Calu3 (cell line): ENCODE measurements at regions not wholly inside any gene's neighbourhood (a gene's known extent, or its start where the extent isn't known, plus 50 kb on each side); places are given as distances from the start of the nearest gene placed in this dataset.

ENCODE experiments used
- BruUV-seq: library from RNA; stranded (reverse); fragments of 400-500 nt; replicated peaks from 2 replicates; lab custom pipeline; 2021; lab: Mats Ljungman, UMichigan
- CTCF ChIA-PET: fragments of 300-600 bp; sonication (Branson Sonifier 250); formaldehyde crosslinking; loops from one replicate; lab custom pipeline; 2022; ENCODE audit warnings: antibody characterized with exemption; lab: Charles Lee
- DNase-seq: peaks from one replicate; pipeline ENCODE4 v3.0.0; 2022
- H3K27ac Mint-ChIP-seq: one replicate; pipeline ENCODE4 v1.8.0; 2022; ENCODE audit warnings: mixed read lengths; ENCODE audit not compliant: unreplicated experiment
- H3K27me3 Mint-ChIP-seq: one replicate; pipeline ENCODE4 v1.8.0; 2022; ENCODE audit warnings: mixed read lengths; ENCODE audit not compliant: unreplicated experiment
- H3K36me3 Mint-ChIP-seq: one replicate; pipeline ENCODE4 v1.8.0; 2022; ENCODE audit warnings: mild to moderate bottlenecking, moderate library complexity, mixed read lengths; ENCODE audit not compliant: insufficient read depth, unreplicated experiment
- H3K4me1 Mint-ChIP-seq: one replicate; pipeline ENCODE4 v1.8.0; 2022; ENCODE audit warnings: mild to moderate bottlenecking, low read depth, mixed read lengths; ENCODE audit not compliant: unreplicated experiment
- H3K4me3 Mint-ChIP-seq: one replicate; pipeline ENCODE4 v1.8.0; 2022; ENCODE audit warnings: mild to moderate bottlenecking, low read depth, moderate library complexity, mixed read lengths; ENCODE audit not compliant: unreplicated experiment
- H3K9me3 Mint-ChIP-seq: one replicate; pipeline ENCODE4 v1.8.0; 2022; ENCODE audit warnings: low read depth, mixed read lengths; ENCODE audit not compliant: unreplicated experiment
- CTCF ChIP-seq: fragments of 200-600 bp; IDR thresholded peaks from one replicate; pipeline ENCODE4 v1.8.0; 2022; ENCODE audit warnings: antibody characterized with exemption; ENCODE audit not compliant: unreplicated experiment
- intact Hi-C: fragments of 100-400 bp; cut with micrococcal nuclease; formaldehyde crosslinking; loops from one replicate; pipeline ENCODE4 v1.10.0; 2022; ENCODE audit not compliant: unreplicated experiment

- no TSS peak for BruUV-seq
- Mint-ChIP-seq H3K4me3 (no peak overlapping the region), H3K9me3 (peaks cover 7% of the 10 kb centered on the region), H3K27ac (no peak overlapping the region), H3K36me3 (no peaks in the 10 kb centered on the region), H3K27me3 (no peaks in the 10 kb centered on the region), H3K4me1 (no peaks in the 10 kb centered on the region)
- TF ChIP-seq CTCF: no peak
- DNase-seq: no peak
- CTCF ChIA-PET: no interaction called here
- intact Hi-C loops: no loop called here
Measured at GRCh38 chr4:28402751-28403150, 1542.1 kb downstream of the STIM2 start.

- intact Hi-C loops: no loop called here
- Mint-ChIP-seq H3K4me3 (no peak overlapping the region), H3K36me3 (no peaks in the 10 kb centered on the region), H3K9me3 (peaks cover 3% of the 10 kb centered on the region), H3K4me1 (no peaks in the 10 kb centered on the region), H3K27me3 (no peaks in the 10 kb centered on the region), H3K27ac (no peak overlapping the region)
- no TSS peak for BruUV-seq
- DNase-seq: no peak
- no peak for TF ChIP-seq CTCF
- CTCF ChIA-PET: no interaction called here
Measured at GRCh38 chr4:28421221-28421620, 1560.6 kb downstream of the STIM2 start.

- no peaks in the 10 kb centered on the region for H3K4me1 Mint-ChIP-seq
- no peak overlapping the region for H3K27ac Mint-ChIP-seq
- H3K27me3 Mint-ChIP-seq: no peaks in the 10 kb centered on the region
- CTCF ChIA-PET: no interaction called here
- no peak for TF ChIP-seq CTCF
- H3K4me3 Mint-ChIP-seq: no peak overlapping the region
- peaks cover 3% of the 10 kb centered on the region for H3K9me3 Mint-ChIP-seq
- BruUV-seq: no TSS peak
- no peaks in the 10 kb centered on the region for H3K36me3 Mint-ChIP-seq
- no peak for DNase-seq
- intact Hi-C loops: no loop called here
Measured at GRCh38 chr4:28426251-28426650, 1565.6 kb downstream of the STIM2 start.

GRCh38 chr4:28427306-28428085 lies 1566.9 kb downstream of the STIM2 start:
- no peaks in the 10 kb centered on the region for H3K27me3 Mint-ChIP-seq
- CTCF ChIA-PET: no interaction called here
- H3K4me3 Mint-ChIP-seq: no peak overlapping the region

More at GRCh38 chr4:28427306-28428085, 1566.9 kb downstream of the STIM2 start:
- Mint-ChIP-seq H3K36me3 (no peaks in the 10 kb centered on the region), H3K4me1 (no peaks in the 10 kb centered on the region), H3K9me3 (peaks cover 3% of the 10 kb centered on the region), H3K27ac (no peak overlapping the region)
- intact Hi-C loops: no loop called here
- no peak for DNase-seq
- TF ChIP-seq CTCF: no peak
- BruUV-seq: no TSS peak
